C4-2B (cell line): ENCODE measurements at regions not wholly inside any gene's neighbourhood (a gene's known extent, or its start where the extent isn't known, plus 50 kb on each side); places are given as distances from the start of the nearest gene placed in this dataset.

ENCODE experiments used
- H3K27ac ChIP-seq: fragments of 450-650 bp; 2 replicates; pipeline ENCODE4 v1.5.1; 2017
- CTCF ChIP-seq: fragments of 450-650 bp; conservative IDR thresholded peaks from 2 replicates; pipeline ENCODE4 v1.5.1; 2017; ENCODE audit warnings: mild to moderate bottlenecking
- ZFX ChIP-seq: fragments of 450-650 bp; IDR thresholded peaks from 2 replicates; pipeline ENCODE4 v1.6.1; 2017

- no peak overlapping the region for H3K27ac ChIP-seq
These were observed 437.8 kb downstream of the ANKRD7 start for GRCh38 chr7:118662266-118662665.

GRCh38 chr7:118664498-118664897, 440.0 kb downstream of the ANKRD7 start:
- TF ChIP-seq CTCF (no peak), ZFX (no peak)
- no peak overlapping the region for H3K27ac ChIP-seq

More at GRCh38 chr7:118662266-118662665, 437.8 kb downstream of the ANKRD7 start:
- no peak for TF ChIP-seq ZFX
- TF ChIP-seq CTCF = no peak

DNA sequence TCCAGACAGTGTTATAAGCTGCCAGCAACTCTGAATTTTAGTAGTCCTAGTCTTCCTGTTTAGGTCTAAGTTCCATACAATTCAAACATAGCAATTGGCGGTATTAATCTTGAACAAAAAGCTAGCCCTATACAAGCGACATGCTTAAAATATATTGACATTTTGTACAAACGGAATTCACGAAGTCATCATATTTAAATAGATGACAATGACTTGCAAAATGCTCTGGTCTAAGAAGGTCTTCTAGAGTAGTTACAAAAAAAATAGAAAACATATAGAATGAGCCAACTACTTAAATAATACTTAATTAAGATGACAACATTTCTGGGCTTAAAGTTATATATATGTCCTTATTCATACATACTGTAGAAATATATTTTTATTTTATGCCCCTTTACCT, 446.6 kb downstream of the ANKRD7 start:
- TF ChIP-seq CTCF = no peak
- no peak for TF ChIP-seq ZFX

DNA sequence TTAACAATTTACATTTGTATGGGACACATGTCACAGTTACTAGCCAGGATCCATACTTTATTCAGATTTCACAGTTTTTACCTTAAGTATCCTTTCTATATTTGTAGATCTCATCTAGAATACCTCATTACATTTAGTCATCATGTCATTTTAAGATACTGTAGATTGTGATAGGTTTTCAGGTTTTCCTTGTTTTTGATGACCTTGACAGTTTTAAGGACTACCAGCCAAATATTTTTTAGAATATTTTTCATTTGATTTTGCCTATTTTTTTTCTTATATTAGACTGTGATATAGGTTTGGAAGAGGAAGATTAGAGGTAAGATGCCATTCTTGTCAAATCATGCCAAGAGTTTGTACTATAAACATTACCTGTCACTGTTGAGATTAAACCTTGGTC, 460.3 kb downstream of the ANKRD7 start:
- no peak for TF ChIP-seq CTCF
- no peak for TF ChIP-seq ZFX
- H3K27ac ChIP-seq = no peak overlapping the region

More for the DNA sequence above, 446.6 kb downstream of the ANKRD7 start:
- no peak overlapping the region for H3K27ac ChIP-seq

DNA sequence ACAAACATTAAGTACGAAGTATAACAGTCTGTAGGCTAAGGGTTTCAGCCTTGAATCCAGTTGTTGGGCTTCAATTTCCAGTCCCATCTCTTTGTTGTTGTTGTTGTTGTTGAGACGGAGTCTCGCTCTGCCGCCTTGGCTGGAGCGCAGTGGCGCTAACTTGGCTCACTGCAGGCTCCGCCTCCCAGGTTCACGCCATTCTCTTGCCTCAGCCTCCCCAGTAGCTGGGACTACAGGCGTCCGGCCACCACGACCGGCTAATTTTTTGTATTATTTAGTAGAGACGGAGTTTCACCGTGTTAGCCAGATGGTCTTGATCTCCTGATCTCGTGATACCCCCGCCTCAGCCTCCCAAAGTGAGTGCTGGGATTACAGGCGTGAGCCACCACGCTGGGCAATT, 464.9 kb downstream of the ANKRD7 start:
- TF ChIP-seq ZFX = no peak
- TF ChIP-seq CTCF = no peak

GRCh38 chr7:118696879-118697278, 472.4 kb downstream of the ANKRD7 start:
- TF ChIP-seq CTCF (no peak), ZFX (no peak)
- H3K27ac ChIP-seq = no peak overlapping the region

More for the DNA sequence above, 464.9 kb downstream of the ANKRD7 start:
- no peak overlapping the region for H3K27ac ChIP-seq

DNA sequence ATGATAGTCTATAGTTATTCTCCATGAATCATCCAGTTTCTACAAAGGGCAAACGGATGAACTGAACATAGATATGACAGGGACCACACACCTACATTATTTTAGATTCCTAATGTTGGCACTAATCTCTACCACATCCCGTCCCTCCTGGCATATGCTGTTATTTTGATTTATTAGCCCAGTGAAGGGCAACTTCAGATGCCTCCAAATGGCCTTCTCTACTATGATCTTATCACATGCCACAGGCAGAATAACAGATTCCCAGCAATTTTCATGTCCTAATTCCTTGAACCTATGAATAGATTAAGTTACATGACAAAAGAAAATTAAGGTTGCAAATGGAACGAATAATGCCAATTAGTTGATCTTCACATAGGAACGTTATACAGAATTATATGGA, 474.7 kb downstream of the ANKRD7 start:
- TF ChIP-seq ZFX (no peak), CTCF (no peak)
- no peak overlapping the region for H3K27ac ChIP-seq
